H1 (cell line): ENCODE measurements at regions not wholly inside any gene's neighbourhood (a gene's known extent, or its start where the extent isn't known, plus 50 kb on each side); places are given as distances from the start of the nearest gene placed in this dataset.
A peak's percentile ranks its signal among the peaks of the same experiment; 100 is the strongest.

ENCODE experiments used
- CTCF ChIA-PET: fragments of 300-600 bp; sonication (Branson Sonifier 250); formaldehyde crosslinking; loops from one replicate; lab custom pipeline; 2021; ENCODE audit not compliant: partially characterized antibody; lab: Charles Lee
- POLR2A ChIA-PET: fragments of 300-600 bp; sonication (Branson Sonifier 250); formaldehyde crosslinking; loops from one replicate; lab custom pipeline; 2021; ENCODE audit warnings: inconsistent platforms; ENCODE audit not compliant: partially characterized antibody; lab: Charles Lee
- DNase-seq, 2 experiments: peaks; one replicate each; pipeline versions ENCODE4 v3.0.0 to v3.0.0-alpha.2; 2010 to 2022; ENCODE audit warnings: low spot score in 2 of 2, low read depth in 1 of 2, mixed read lengths in 1 of 2
- FAIRE-seq: peaks from 2 replicates; lab custom pipeline; 2011; peaks lifted over from hg19 to GRCh38; lab: Jason Lieb, UNC
- H2AFZ ChIP-seq: 2 replicates; pipeline ENCODE4 v1.8.1; 2012; ENCODE audit warnings: low read length, inconsistent platforms
- H2AK5ac ChIP-seq: 2 replicates; pipeline ENCODE4 v1.6.1; 2013; ENCODE audit warnings: low read depth, low read length
- H2BK120ac ChIP-seq: replicated peaks from 2 replicates; pipeline ENCODE3; 2013; ENCODE audit warnings: low read depth, low read length, inconsistent platforms
- H2BK12ac ChIP-seq: 2 replicates; pipeline ENCODE4 v1.6.1; 2013; ENCODE audit warnings: low read depth, low read length
- H2BK15ac ChIP-seq: 2 replicates; pipeline ENCODE4 v1.6.1; 2013; ENCODE audit warnings: low read length
- H2BK20ac ChIP-seq: 2 replicates; pipeline ENCODE4 v1.6.1; 2013; ENCODE audit warnings: low read length
- H2BK5ac ChIP-seq: 2 replicates; pipeline ENCODE4 v1.6.1; 2013; ENCODE audit warnings: low read depth, low read length
- H3K14ac ChIP-seq: 2 replicates; pipeline ENCODE4 v1.6.1; 2013; ENCODE audit warnings: inconsistent platforms; ENCODE audit not compliant: insufficient read length
- H3K18ac ChIP-seq: 2 replicates; pipeline ENCODE4 v1.6.1; 2013; ENCODE audit warnings: low read length; ENCODE audit errors: extremely low read depth
- H3K23ac ChIP-seq: 2 replicates; pipeline ENCODE4 v1.6.1; 2013; ENCODE audit warnings: inconsistent platforms; ENCODE audit not compliant: insufficient read length
- H3K23me2 ChIP-seq: 2 replicates; pipeline ENCODE4 v1.6.1; 2013; ENCODE audit warnings: low read depth, low read length
- H3K27ac ChIP-seq: 2 replicates; pipeline ENCODE4 v1.6.1; 2011; ENCODE audit warnings: low read depth, low read length, inconsistent platforms
- H3K27me3 ChIP-seq, 4 experiments: replicated peaks in 1 of 4; 1 replicate in 1 of 4; 2 replicates in 3 of 4; pipeline versions ENCODE4 v1.6.1 to v1.8.1; 2011 to 2013; ENCODE audit warnings: low read length in 3 of 4, mild to moderate bottlenecking in 3 of 4, inconsistent platforms in 2 of 4, mixed read lengths in 2 of 4, moderate library complexity in 1 of 4; ENCODE audit not compliant: control insufficient read depth in 3 of 4, insufficient read depth in 3 of 4; ENCODE audit errors: extremely low read depth in 1 of 4
- H3K36me3 ChIP-seq, 4 experiments: 2 replicates each; pipeline versions ENCODE4 v1.6.1 to v1.8.1; 2011 to 2013; ENCODE audit warnings: mild to moderate bottlenecking in 4 of 4, low read length in 3 of 4, moderate library complexity in 2 of 4, control low read depth in 1 of 4, inconsistent platforms in 1 of 4; ENCODE audit not compliant: insufficient read depth in 4 of 4, control insufficient read depth in 2 of 4
- H3K4ac ChIP-seq: replicated peaks from 2 replicates; pipeline ENCODE3; 2013; ENCODE audit warnings: low read length, low read depth, mixed read lengths, inconsistent platforms; ENCODE audit not compliant: insufficient read length
- H3K4me1 ChIP-seq, 4 experiments: replicated peaks in 1 of 4; 1 replicate in 1 of 4; 2 replicates in 3 of 4; pipeline versions ENCODE4 v1.6.1 to v1.8.1; 2011 to 2013; ENCODE audit warnings: low read length in 3 of 4, inconsistent platforms in 2 of 4, mixed read lengths in 1 of 4; ENCODE audit not compliant: insufficient read depth in 4 of 4, control insufficient read depth in 3 of 4
- H3K4me2 ChIP-seq, 2 experiments: 2 replicates each; pipeline versions ENCODE4 v1.6.1 to v1.8.1; 2011 to 2013; ENCODE audit warnings: low read depth in 2 of 2, low read length in 2 of 2, control low read depth in 1 of 2, inconsistent platforms in 1 of 2, mild to moderate bottlenecking in 1 of 2; ENCODE audit not compliant: insufficient read depth in 1 of 2
- H3K4me3 ChIP-seq, 4 experiments: fragments of 200-600, 300-600 bp in 1 of 4; sonication (generic), shearing (Covaris generic), sonication (Bioruptor Twin) in 1 of 4; 2 replicates each; pipeline versions ENCODE4 v1.5.1 to v1.8.1; 2011 to 2016; ENCODE audit warnings: low read length in 4 of 4, low read depth in 3 of 4, control low read depth in 2 of 4, inconsistent platforms in 2 of 4, mild to moderate bottlenecking in 2 of 4, mixed read lengths in 1 of 4, moderate library complexity in 1 of 4; ENCODE audit not compliant: insufficient read depth in 2 of 4; ENCODE audit errors: extremely low read depth in 1 of 4
- H3K56ac ChIP-seq: replicated peaks from 2 replicates; pipeline ENCODE3; 2013; ENCODE audit warnings: low read depth, mild to moderate bottlenecking, mixed read lengths, low read length, inconsistent platforms; ENCODE audit not compliant: insufficient read length
- H3K79me1 ChIP-seq: 2 replicates; pipeline ENCODE4 v1.6.1; 2013; ENCODE audit warnings: low read depth, low read length, control low read depth
- H3K79me2 ChIP-seq, 2 experiments: 2 replicates each; pipeline versions ENCODE4 v1.6.1 to v1.8.1; 2012 to 2013; ENCODE audit warnings: low read length in 2 of 2, mild to moderate bottlenecking in 2 of 2, inconsistent platforms in 1 of 2; ENCODE audit not compliant: insufficient read depth in 2 of 2, control insufficient read depth in 1 of 2
- H3K9ac ChIP-seq, 4 experiments: replicated peaks in 1 of 4; 1 replicate in 1 of 4; 2 replicates in 3 of 4; pipeline versions ENCODE4 v1.6.1 to v1.8.1; 2011 to 2013; ENCODE audit warnings: low read depth in 3 of 4, low read length in 3 of 4, control low read depth in 2 of 4, mild to moderate bottlenecking in 2 of 4, moderate library complexity in 2 of 4, inconsistent platforms in 1 of 4; ENCODE audit errors: extremely low read depth in 1 of 4
- H3K9me3 ChIP-seq, 2 experiments: 2 replicates each; pipeline versions ENCODE4 v1.6.1 to v1.8.1; 2012 to 2013; ENCODE audit warnings: mild to moderate bottlenecking in 2 of 2, moderate library complexity in 2 of 2, control low read depth in 1 of 2, inconsistent platforms in 1 of 2, low read depth in 1 of 2, low read length in 1 of 2, mixed read lengths in 1 of 2; ENCODE audit not compliant: insufficient read depth in 2 of 2
- H4K20me1 ChIP-seq, 2 experiments: replicated peaks in 1 of 2; 2 replicates each; pipeline versions ENCODE3 to v1.8.1; 2011 to 2013; ENCODE audit warnings: inconsistent platforms in 2 of 2, low read length in 2 of 2, mild to moderate bottlenecking in 1 of 2; ENCODE audit not compliant: insufficient read depth in 2 of 2, control insufficient read depth in 1 of 2
- H4K5ac ChIP-seq: 2 replicates; pipeline ENCODE4 v1.6.1; 2013; ENCODE audit warnings: low read length, low read depth, mixed read lengths, inconsistent platforms; ENCODE audit not compliant: insufficient read length
- H4K8ac ChIP-seq: 2 replicates; pipeline ENCODE4 v1.8.0; 2013; ENCODE audit warnings: mild to moderate bottlenecking, moderate library complexity, low read length, inconsistent platforms; ENCODE audit not compliant: insufficient read depth; ENCODE audit errors: extremely low read depth
- H4K91ac ChIP-seq: replicated peaks from 2 replicates; pipeline ENCODE3; 2013; ENCODE audit warnings: low read length, mixed read lengths, inconsistent platforms; ENCODE audit not compliant: insufficient read length
- ASH2L ChIP-seq: fragments of 200-600, 300-600 bp; sonication (generic); IDR thresholded peaks from one replicate; pipeline ENCODE4 v1.7.1; 2017; ENCODE audit warnings: low read length
- CTBP2 ChIP-seq: IDR thresholded peaks from 2 replicates; pipeline ENCODE4 v1.7.0; 2011; ENCODE audit warnings: borderline replicate concordance, mild to moderate bottlenecking, moderate library complexity, mixed read lengths, low read length; ENCODE audit not compliant: insufficient read depth, insufficient read length
- GTF2F1 ChIP-seq: IDR thresholded peaks from 2 replicates; pipeline ENCODE4 v1.6.1; 2012; ENCODE audit warnings: low read depth, low read length, improper control_type of control experiment, borderline replicate concordance
- HDAC2 ChIP-seq, 2 experiments: fragments of 300-600 bp in 1 of 2; sonication (generic) in 1 of 2; IDR thresholded peaks; 2 replicates each; pipeline ENCODE4 v1.6.1; 2011 to 2012; ENCODE audit warnings: low read depth in 2 of 2, low read length in 2 of 2, mild to moderate bottlenecking in 2 of 2, moderate library complexity in 2 of 2, borderline replicate concordance in 1 of 2, inconsistent platforms in 1 of 2
- NANOG ChIP-seq: IDR thresholded peaks from 2 replicates; pipeline ENCODE4 v1.6.1; 2011; ENCODE audit warnings: low read length, low read depth, mild to moderate bottlenecking, inconsistent platforms; ENCODE audit not compliant: insufficient read depth, poor library complexity, severe bottlenecking
- NRF1 ChIP-seq: IDR thresholded peaks from 2 replicates; pipeline ENCODE4 v1.6.1; 2011; ENCODE audit warnings: mild to moderate bottlenecking, low read depth, low read length, improper control_type of control experiment
- RAD21 ChIP-seq, 2 experiments: IDR thresholded peaks in 1 of 2; conservative IDR thresholded peaks in 1 of 2; 2 replicates each; pipeline ENCODE4 v1.6.1; 2011; ENCODE audit warnings: low read depth in 2 of 2, low read length in 2 of 2, improper control_type of control experiment in 1 of 2, inconsistent platforms in 1 of 2, mild to moderate bottlenecking in 1 of 2, moderate library complexity in 1 of 2
- RXRA ChIP-seq: IDR thresholded peaks from 2 replicates; pipeline ENCODE4 v1.6.1; 2011; ENCODE audit warnings: low read depth, mild to moderate bottlenecking, low read length, moderate library complexity; ENCODE audit not compliant: insufficient read depth
- SIN3A ChIP-seq, 2 experiments: IDR thresholded peaks in 1 of 2; conservative IDR thresholded peaks in 1 of 2; 2 replicates each; pipeline ENCODE4 v1.6.1; 2011 to 2012; ENCODE audit warnings: low read length in 2 of 2, improper control_type of control experiment in 1 of 2, low read depth in 1 of 2, mild to moderate bottlenecking in 1 of 2
- SIX5 ChIP-seq: IDR thresholded peaks from 2 replicates; pipeline ENCODE4 v1.6.1; 2011; ENCODE audit warnings: mild to moderate bottlenecking, low read depth, low read length
- SUZ12 ChIP-seq: fragments of 200-600 bp; sonication (generic); IDR thresholded peaks from 2 replicates; pipeline ENCODE4 v1.6.1; 2012; ENCODE audit warnings: mild to moderate bottlenecking, inconsistent platforms, low read length, moderate library complexity, mixed read lengths
- WGBS, 2 experiments: shearing (Covaris generic) in 1 of 2; methylation state at CpG; one replicate each; pipeline versions ENCODE4 v1.1.6 to v1.1.7; 2013 to 2015; ENCODE audit warnings: low lambda C conversion rate in 2 of 2, mixed read lengths in 2 of 2, inconsistent platforms in 1 of 2, low coverage in 1 of 2, missing lambda C conversion rate in 1 of 2; ENCODE audit not compliant: insufficient replicate concordance in 2 of 2, insufficient coverage in 1 of 2, insufficient read length in 1 of 2; ENCODE audit errors: extremely low coverage in 1 of 2, missing lambda C conversion rate in 1 of 2; 5-methylcytosine and 5-hydroxymethylcytosine counted together

GRCh38 chr2:152861349-152861942, 143.0 kb downstream of the ARL6IP6 start:
- no peaks in the 10 kb centered on the region for H3K79me2 ChIP-seq
- H4K91ac ChIP-seq: no peak overlapping the region
- no peak overlapping the region for H3K18ac ChIP-seq
- H3K79me1 ChIP-seq: no peaks in the 10 kb centered on the region
- no peaks in the 10 kb centered on the region for H3K27me3 ChIP-seq
- no peak overlapping the region for H3K4me2 ChIP-seq
- H3K4ac ChIP-seq: no peak overlapping the region
- H2AK5ac ChIP-seq: no peak overlapping the region
- no peak overlapping the region for H3K4me3 ChIP-seq
- H2BK12ac ChIP-seq: no peak overlapping the region
- no peak overlapping the region for H2BK15ac ChIP-seq
- peaks cover 0 to 3% (median 0%) of the 10 kb centered on the region in 4 experiments; a peak in 1 of 7 replicates for H3K4me1 ChIP-seq
- H2AFZ ChIP-seq: no peak overlapping the region
- H2BK5ac ChIP-seq: no peak overlapping the region
- H3K23me2 ChIP-seq: no peaks in the 10 kb centered on the region; the same call in 1 of the 2 replicates
- no peak overlapping the region for H3K56ac ChIP-seq
- no peak overlapping the region for H2BK20ac ChIP-seq
- peak; percentile 83 for FAIRE-seq
- ChIA-PET POLR2A (no interaction called here), CTCF (interaction anchor here (0.7 to 4.7 kb wide), 40 partner anchors 8 to 789 kb away, joined by 3 to 48 read pairs (median 4); no protein-coding TSS in a partner anchor)
- no peak overlapping the region for H4K5ac ChIP-seq
- no peak overlapping the region for H2BK120ac ChIP-seq
- peaks cover 22 to 28% of the 10 kb centered on the region in 2 experiments for H3K9me3 ChIP-seq
- H4K20me1 ChIP-seq: no peaks in the 10 kb centered on the region
- WGBS, 2 experiments: 67% methylated on average over 6 of the region's 6 CpGs; no CpG with 5 or more reads in 1 of the 2 experiments
- no peak overlapping the region for H3K27ac ChIP-seq
- no peak overlapping the region for H3K14ac ChIP-seq
- DNase-seq: peak; percentile 5 to 63
- H3K36me3 ChIP-seq: no peaks in the 10 kb centered on the region; a peak in 1 of 8 replicates
- no peak overlapping the region for H3K23ac ChIP-seq
- no peak overlapping the region for H3K9ac ChIP-seq
- H4K8ac ChIP-seq: no peak overlapping the region
- TF ChIP-seq SUZ12 (no peak), NRF1 (no peak), NANOG (no peak), GTF2F1 (no peak), SIX5 (no peak), HDAC2 (IDR thresholded peaks at IDR 0.05; ENCODE audit: borderline replicate concordance in 1 of 2, low read depth in 2 of 2, low read length in 2 of 2) (no peak), ASH2L (no peak), RAD21 (IDR thresholded peaks at IDR 0.05 in 1 of 2, conservative IDR thresholded peaks at IDR 0.05 in 1 of 2; ENCODE audit: low read depth in 2 of 2, low read length in 2 of 2) (peak; percentile 48 to 62), CTBP2 (no peak), RXRA (no peak), SIN3A (conservative IDR thresholded peaks at IDR 0.05 in 1 of 2, IDR thresholded peaks at IDR 0.05 in 1 of 2; ENCODE audit: low read depth in 1 of 2, low read length in 2 of 2) (no peak)
